H4 (cell line): ENCODE measurements at regions not wholly inside any gene's neighbourhood (a gene's known extent, or its start where the extent isn't known, plus 50 kb on each side); places are given as distances from the start of the nearest gene placed in this dataset.
"Not testable (repeated sequence)": the region's sequence is repeated elsewhere in the genome, so short reads cannot be mapped to it uniquely, and the experiment has no call there.

Experiments
- DNase-seq: peaks from one replicate; pipeline ENCODE4 v3.0.0-alpha.2; 2015; ENCODE audit warnings: low spot score

- no peak for DNase-seq
These were observed 63.8 kb downstream of the TNFAIP2 start for GRCh38 chr14:103186909-103187586.

GRCh38 chr14:103187911-103188310 lies 64.7 kb downstream of the TNFAIP2 start:
- no peak for DNase-seq

- no peak for DNase-seq
These were observed 65.7 kb downstream of the TNFAIP2 start for GRCh38 chr14:103188810-103189480.

GRCh38 chr14:103189481-103190470 lies 66.5 kb downstream of the TNFAIP2 start:
- DNase-seq = no peak

GRCh38 chr14:103190741-103191140 lies 67.5 kb downstream of the TNFAIP2 start:
- no peak for DNase-seq

GRCh38 chr14:103191844-103192243 lies 68.6 kb downstream of the TNFAIP2 start:
- no peak for DNase-seq

- no peak for DNase-seq
These were observed 69.1 kb downstream of the TNFAIP2 start for GRCh38 chr14:103192246-103192840.

- not testable (repeated sequence) for DNase-seq
These were observed 69.6 kb downstream of the TNFAIP2 start for GRCh38 chr14:103192861-103193260.

- not testable (repeated sequence) for DNase-seq
These were observed 70.2 kb downstream of the TNFAIP2 start for GRCh38 chr14:103193491-103193890.

GRCh38 chr14:103194256-103195045 lies 71.2 kb downstream of the TNFAIP2 start:
- DNase-seq = peak; percentile 26

- DNase-seq = no peak
These were observed 72.8 kb downstream of the TNFAIP2 start for GRCh38 chr14:103195828-103196615.

- DNase-seq = no peak
These were observed 73.5 kb downstream of the TNFAIP2 start for GRCh38 chr14:103196716-103197115.

- peak; percentile 15 for DNase-seq
These were observed 75.2 kb downstream of the TNFAIP2 start for GRCh38 chr14:103198131-103199105.

GRCh38 chr14:103199124-103199523 lies 75.9 kb downstream of the TNFAIP2 start:
- DNase-seq = no peak

- no peak for DNase-seq
These were observed 78.5 kb downstream of the TNFAIP2 start for GRCh38 chr14:103201801-103202200.

- no peak for DNase-seq
These were observed 81.7 kb downstream of the TNFAIP2 start for GRCh38 chr14:103204852-103205540.

- no peak for DNase-seq
These were observed 82.3 kb downstream of the TNFAIP2 start for GRCh38 chr14:103205541-103205906.

- DNase-seq = no peak
These were observed 82.8 kb downstream of the TNFAIP2 start for GRCh38 chr14:103206023-103206481.
